GM19043 (cell line): ENCODE measurements at regions not wholly inside any gene's neighbourhood (a gene's known extent, or its start where the extent isn't known, plus 50 kb on each side); places are given as distances from the start of the nearest gene placed in this dataset.

ENCODE experiments used
- ATAC-seq: cut with Tn5 transposase; IDR thresholded peaks from one replicate; pipeline ENCODE4 v1.9.1; 2021; ENCODE audit warnings: low read depth; ENCODE audit not compliant: unreplicated experiment

- no peak for ATAC-seq
These were observed 339.2 kb upstream of the DCBLD2 start for GRCh38 chr3:99240700-99241099.

GRCh38 chr3:99236576-99236975 lies 335.1 kb upstream of the DCBLD2 start:
- no peak for ATAC-seq

GRCh38 chr3:99232696-99233095 lies 331.2 kb upstream of the DCBLD2 start:
- ATAC-seq, result no peak

GRCh38 chr3:99218468-99218867 lies 317.0 kb upstream of the DCBLD2 start:
- no peak for ATAC-seq

- ATAC-seq, result no peak
These were observed 311.5 kb upstream of the DCBLD2 start for GRCh38 chr3:99212969-99213368.

GRCh38 chr3:99211309-99211708 lies 309.8 kb upstream of the DCBLD2 start:
- ATAC-seq, result no peak

GRCh38 chr3:99199021-99199420 lies 297.5 kb upstream of the DCBLD2 start:
- ATAC-seq, result no peak

GRCh38 chr3:99191186-99191585 lies 289.7 kb upstream of the DCBLD2 start:
- ATAC-seq, result no peak

- ATAC-seq, result no peak
These were observed 287.4 kb upstream of the DCBLD2 start for GRCh38 chr3:99188936-99189335.

- ATAC-seq, result no peak
These were observed 284.5 kb upstream of the DCBLD2 start for GRCh38 chr3:99186016-99186415.

- ATAC-seq, result no peak
These were observed 274.9 kb upstream of the DCBLD2 start for GRCh38 chr3:99176169-99176964.

GRCh38 chr3:99175276-99175812 lies 273.8 kb upstream of the DCBLD2 start:
- no peak for ATAC-seq

GRCh38 chr3:99172736-99173657 lies 271.5 kb upstream of the DCBLD2 start:
- peak; percentile 73 for ATAC-seq

GRCh38 chr3:99171800-99172199 lies 270.3 kb upstream of the DCBLD2 start:
- ATAC-seq, result no peak

GRCh38 chr3:99170867-99171517 lies 269.5 kb upstream of the DCBLD2 start:
- ATAC-seq, result no peak

- no peak for ATAC-seq
These were observed 265.6 kb upstream of the DCBLD2 start for GRCh38 chr3:99167071-99167470.

- ATAC-seq, result no peak
These were observed 261.8 kb upstream of the DCBLD2 start for GRCh38 chr3:99163314-99163713.

GRCh38 chr3:99159220-99159762 lies 257.8 kb upstream of the DCBLD2 start:
- no peak for ATAC-seq

GRCh38 chr3:99145031-99145430 lies 243.5 kb upstream of the DCBLD2 start:
- ATAC-seq, result no peak

- no peak for ATAC-seq
These were observed 242.0 kb upstream of the DCBLD2 start for GRCh38 chr3:99143493-99143892.

GRCh38 chr3:99134986-99135385 lies 233.5 kb upstream of the DCBLD2 start:
- ATAC-seq, result no peak
